ENCODE measurements at regions not wholly inside any gene's neighbourhood (a gene's known extent, or its start where the extent isn't known, plus 50 kb on each side); places are given as distances from the start of the nearest gene placed in this dataset.

GRCh38 chr13:108000998-108001397 lies 214.3 kb downstream of the LIG4 start:
- Histone ChIP-seq H3K36me3 (no peaks in the 10 kb centered on the region), H3K4me3 (no peak overlapping the region), H3K27ac (no peak overlapping the region), H3K9me3 (peaks cover 0 to 11% (median 2%) of the 10 kb centered on the region in 12 donors), H3K27me3 (no peaks in the 10 kb centered on the region), H3K4me1 (no peaks in the 10 kb centered on the region)
- no peak for DNase-seq
- TF ChIP-seq CTCF (IDR thresholded peaks at IDR 0.05) (no peak), POLR2A (IDR thresholded peaks at IDR 0.05) (no peak)
- intact Hi-C loops (cut with DNase I) = no loop called here
- 70 to 88% (median 81%) methylated on average over 3 of the region's 3 CpGs for WGBS, 4 donors
- no peak for ATAC-seq

GRCh38 chr13:107999751-108000150 lies 215.6 kb downstream of the LIG4 start:
- intact Hi-C loops (cut with DNase I) = no loop called here
- Histone ChIP-seq H3K27ac (no peak overlapping the region), H3K36me3 (no peaks in the 10 kb centered on the region), H3K9me3 (peaks cover 0 to 11% (median 2%) of the 10 kb centered on the region in 12 donors), H3K4me1 (no peaks in the 10 kb centered on the region), H3K27me3 (no peaks in the 10 kb centered on the region), H3K4me3 (no peak overlapping the region)
- 85 to 95% (median 91%) methylated on average over 3 of the region's 3 CpGs for WGBS, 4 donors
- no peak for TF ChIP-seq POLR2A (IDR thresholded peaks at IDR 0.05)
- TF ChIP-seq CTCF (IDR thresholded peaks at IDR 0.05) = no peak
- DNase-seq (no peak), ATAC-seq (no peak)

GRCh38 chr13:107994137-107994536 lies 221.2 kb downstream of the LIG4 start:
- DNase-seq (no peak), ATAC-seq (no peak)
- intact Hi-C loops (cut with DNase I) = no loop called here
- no peak overlapping the region for H3K27ac ChIP-seq
- peaks cover 0 to 11% (median 0%) of the 10 kb centered on the region in 12 donors for H3K9me3 ChIP-seq
- TF ChIP-seq POLR2A (IDR thresholded peaks at IDR 0.05) (no peak), CTCF (IDR thresholded peaks at IDR 0.05) (no peak)
- H3K4me3 ChIP-seq = no peak overlapping the region
- no peaks in the 10 kb centered on the region for H3K36me3 ChIP-seq
- H3K4me1 ChIP-seq = no peaks in the 10 kb centered on the region
- no peaks in the 10 kb centered on the region for H3K27me3 ChIP-seq

GRCh38 chr13:107993239-107993949 lies 221.9 kb downstream of the LIG4 start:
- WGBS, 4 donors = 59 to 62% (median 62%) methylated on average over 4 of the region's 4 CpGs
- Histone ChIP-seq H3K9me3 (peaks cover 0 to 11% (median 0%) of the 10 kb centered on the region in 12 donors), H3K4me3 (no peak overlapping the region), H3K27ac (no peak overlapping the region), H3K27me3 (no peaks in the 10 kb centered on the region), H3K36me3 (no peaks in the 10 kb centered on the region), H3K4me1 (no peaks in the 10 kb centered on the region)
- TF ChIP-seq CTCF (IDR thresholded peaks at IDR 0.05) = no peak
- intact Hi-C loops (cut with DNase I) = no loop called here
- ATAC-seq = no peak
- no peak for DNase-seq
